GM21576 (cell line): ENCODE measurements at regions not wholly inside any gene's neighbourhood (a gene's known extent, or its start where the extent isn't known, plus 50 kb on each side); places are given as distances from the start of the nearest gene placed in this dataset.
"Not testable (repeated sequence)": the region's sequence is repeated elsewhere in the genome, so short reads cannot be mapped to it uniquely, and the experiment has no call there.

ENCODE experiments used
- ATAC-seq: cut with Tn5 transposase; IDR thresholded peaks from one replicate; pipeline ENCODE4 v1.9.1; 2021; ENCODE audit warnings: mild to moderate bottlenecking, moderate library complexity; ENCODE audit not compliant: unreplicated experiment

- ATAC-seq = no peak
Observed at GRCh38 chr17:37859451-37859850, 64.8 kb upstream of the TBC1D3K start.

GRCh38 chr17:37858391-37858790 lies 65.8 kb upstream of the TBC1D3K start:
- ATAC-seq = not testable (repeated sequence)

- no peak for ATAC-seq
Observed at GRCh38 chr17:37856245-37856644, 68.0 kb upstream of the TBC1D3K start.

GRCh38 chr17:37849617-37849972 lies 74.6 kb upstream of the TBC1D3K start:
- no peak for ATAC-seq

GRCh38 chr17:37848690-37849616 lies 75.3 kb upstream of the TBC1D3K start:
- ATAC-seq = peak; percentile 58

GRCh38 chr17:37847811-37848331 lies 76.3 kb upstream of the TBC1D3K start:
- no peak for ATAC-seq

GRCh38 chr17:37847102-37847501 lies 77.1 kb upstream of the TBC1D3K start:
- ATAC-seq = no peak

GRCh38 chr17:37844977-37845293 lies 79.3 kb upstream of the TBC1D3K start:
- ATAC-seq = no peak

GRCh38 chr17:37844158-37844976 lies 79.8 kb upstream of the TBC1D3K start:
- ATAC-seq = peak; percentile 45

GRCh38 chr17:37842401-37842800 lies 81.8 kb upstream of the TBC1D3K start:
- ATAC-seq = no peak

GRCh38 chr17:37841232-37841631 lies 83.0 kb upstream of the TBC1D3K start:
- ATAC-seq = no peak

GRCh38 chr17:37840576-37840975 lies 83.6 kb upstream of the TBC1D3K start:
- no peak for ATAC-seq

- no peak for ATAC-seq
Observed at GRCh38 chr17:37839196-37839978, 84.8 kb upstream of the TBC1D3K start.

- no peak for ATAC-seq
Observed at GRCh38 chr17:37838276-37838675, 85.9 kb upstream of the TBC1D3K start.

- no peak for ATAC-seq
Observed at GRCh38 chr17:37836593-37836992, 87.6 kb upstream of the TBC1D3K start.

GRCh38 chr17:37834168-37834567 lies 89.3 kb upstream of the HNF1B start:
- ATAC-seq = no peak

- no peak for ATAC-seq
Observed at GRCh38 chr17:37833237-37833859, 88.5 kb upstream of the HNF1B start.

GRCh38 chr17:37831986-37832385 lies 87.1 kb upstream of the HNF1B start:
- no peak for ATAC-seq

GRCh38 chr17:37831492-37831891 lies 86.6 kb upstream of the HNF1B start:
- no peak for ATAC-seq

GRCh38 chr17:37830151-37830993 lies 85.5 kb upstream of the HNF1B start:
- ATAC-seq = no peak
